ENCODE measurements at regions not wholly inside any gene's neighbourhood (a gene's known extent, or its start where the extent isn't known, plus 50 kb on each side); places are given as distances from the start of the nearest gene placed in this dataset.

- WGBS, 2 donors = 84 to 86% methylated on average over 34 to 35 of the region's 36 CpGs
- Histone ChIP-seq H3K27me3 (no peaks in the 10 kb centered on the region), H3K27ac (no peak overlapping the region), H3K9me3 (peaks cover 0 to 7% (median 3%) of the 10 kb centered on the region in 3 donors), H3K4me1 (no peaks in the 10 kb centered on the region), H3K36me3 (no peaks in the 10 kb centered on the region), H3K4me3 (no peak overlapping the region)
- DNase-seq = no peak
- intact Hi-C loops (cut with DNase I) = no loop called here
- no peak for TF ChIP-seq CTCF (IDR thresholded peaks at IDR 0.05)
- no peak for TF ChIP-seq POLR2A (IDR thresholded peaks at IDR 0.05)
Measured at GRCh38 chrX:475926-476723, 89.4 kb upstream of the PPP2R3B start.

- Histone ChIP-seq H3K9me3 (peaks cover 0 to 7% (median 3%) of the 10 kb centered on the region in 3 donors), H3K36me3 (no peaks in the 10 kb centered on the region), H3K27ac (no peak overlapping the region), H3K27me3 (no peaks in the 10 kb centered on the region), H3K4me1 (no peaks in the 10 kb centered on the region), H3K4me3 (no peak overlapping the region)
- intact Hi-C loops (cut with DNase I) = no loop called here
- no peak for TF ChIP-seq CTCF (IDR thresholded peaks at IDR 0.05)
- TF ChIP-seq POLR2A (IDR thresholded peaks at IDR 0.05) = no peak
- DNase-seq = no peak
- WGBS, 2 donors = 84 to 90% methylated on average over 15 to 21 of the region's 21 CpGs
Measured at GRCh38 chrX:476724-477075, 90.0 kb upstream of the PPP2R3B start.

- intact Hi-C loops (cut with DNase I) = no loop called here
- TF ChIP-seq CTCF (IDR thresholded peaks at IDR 0.05) (no peak), POLR2A (IDR thresholded peaks at IDR 0.05) (no peak)
- peaks cover 0 to 1% (median 0%) of the 10 kb centered on the region in 3 donors for H3K9me3 ChIP-seq
- H3K4me1 ChIP-seq = peaks cover 0 to 2% (median 0%) of the 10 kb centered on the region in 3 donors
- H3K27me3 ChIP-seq = no peaks in the 10 kb centered on the region
- no peak overlapping the region for H3K27ac ChIP-seq
- H3K4me3 ChIP-seq = no peak overlapping the region
- no peak for DNase-seq
- H3K36me3 ChIP-seq = no peaks in the 10 kb centered on the region
- 68 to 73% methylated on average over 17 to 18 of the region's 18 CpGs for WGBS, 2 donors
Measured at GRCh38 chrX:477441-478012, 90.8 kb upstream of the PPP2R3B start.

- no peaks in the 10 kb centered on the region for H3K9me3 ChIP-seq
- H3K27me3 ChIP-seq = no peaks in the 10 kb centered on the region
- no peaks in the 10 kb centered on the region for H3K36me3 ChIP-seq
- no peak overlapping the region for H3K4me3 ChIP-seq
- intact Hi-C loops (cut with DNase I) = no loop called here
- 83 to 91% methylated on average over 20 of the region's 20 CpGs for WGBS, 2 donors
- TF ChIP-seq CTCF (IDR thresholded peaks at IDR 0.05) (no peak), POLR2A (IDR thresholded peaks at IDR 0.05) (no peak)
- no peak overlapping the region for H3K27ac ChIP-seq
- peaks cover 0 to 7% (median 0%) of the 10 kb centered on the region in 3 donors for H3K4me1 ChIP-seq
- no peak for DNase-seq
Measured at GRCh38 chrX:479273-479981, 92.7 kb upstream of the PPP2R3B start.

GRCh38 chrX:480861-481417 lies 94.2 kb upstream of the PPP2R3B start:
- TF ChIP-seq POLR2A (IDR thresholded peaks at IDR 0.05) = no peak
- TF ChIP-seq CTCF (IDR thresholded peaks at IDR 0.05) = no peak
- DNase-seq = no peak
- Histone ChIP-seq H3K4me1 (peaks cover 0 to 7% (median 0%) of the 10 kb centered on the region in 3 donors), H3K27me3 (no peaks in the 10 kb centered on the region), H3K4me3 (no peak overlapping the region), H3K27ac (no peak overlapping the region), H3K9me3 (no peaks in the 10 kb centered on the region), H3K36me3 (no peaks in the 10 kb centered on the region)
- intact Hi-C loops (cut with DNase I) = no loop called here
- 80 to 88% methylated on average over 5 to 7 of the region's 7 CpGs for WGBS, 2 donors

All from esophagus squamous epithelium (tissue), 5 donors.